ENCODE measurements at regions not wholly inside any gene's neighbourhood (a gene's known extent, or its start where the extent isn't known, plus 50 kb on each side); places are given as distances from the start of the nearest gene placed in this dataset.

GRCh38 chr12:24360461-24360860, 411.0 kb upstream of the SOX5 start:
- TF ChIP-seq CTCF (IDR thresholded peaks at IDR 0.05), result no peak
- TF ChIP-seq POLR2A (IDR thresholded peaks at IDR 0.05), result no peak
